ENCODE measurements at regions not wholly inside any gene's neighbourhood (a gene's known extent, or its start where the extent isn't known, plus 50 kb on each side); places are given as distances from the start of the nearest gene placed in this dataset.

GRCh38 chr4:150008546-150008945 is 69.7 kb upstream of the DCLK2 start:
- no peak for TF ChIP-seq CTCF (IDR thresholded peaks at IDR 0.05; ENCODE audit: insufficient read depth in 1 of 2, low read depth in 1 of 2, low read length in 1 of 2, severe bottlenecking in 1 of 2, unreplicated experiment in 1 of 2)
- Histone ChIP-seq H3K36me3 (ENCODE audit: control insufficient read depth, insufficient read depth, low read length) (no peaks in the 10 kb centered on the region), H3K9me3 (no peaks in the 10 kb centered on the region), H3K4me1 (no peaks in the 10 kb centered on the region), H3K4me3 (ENCODE audit: low read depth, low read length) (no peak overlapping the region), H3K27me3 (replicated peaks; ENCODE audit: control insufficient read depth, insufficient read depth, low read length) (no peaks in the 10 kb centered on the region; the same call in none of the 2 replicates)
- intact Hi-C loops (cut with micrococcal nuclease; ENCODE audit: unreplicated experiment): no loop called here
- DNase-seq: no peak
- Mint-ChIP-seq H3K4me1 (ENCODE audit: low read depth, unreplicated experiment) (no peaks in the 10 kb centered on the region), H3K27ac (ENCODE audit: unreplicated experiment) (no peak overlapping the region), H3K4me3 (ENCODE audit: unreplicated experiment) (no peak overlapping the region), H3K27me3 (ENCODE audit: insufficient read depth, unreplicated experiment) (no peaks in the 10 kb centered on the region), H3K9me3 (ENCODE audit: unreplicated experiment) (no peaks in the 10 kb centered on the region), H3K36me3 (ENCODE audit: insufficient read depth, unreplicated experiment) (no peaks in the 10 kb centered on the region)
- ChIA-PET POLR2A (no interaction called here), CTCF (no interaction called here)
- BruUV-seq (replicated peaks): no TSS peak

- Mint-ChIP-seq H3K36me3 (ENCODE audit: insufficient read depth, unreplicated experiment) (no peaks in the 10 kb centered on the region), H3K27ac (ENCODE audit: unreplicated experiment) (no peak overlapping the region), H3K27me3 (ENCODE audit: insufficient read depth, unreplicated experiment) (no peaks in the 10 kb centered on the region), H3K4me1 (ENCODE audit: low read depth, unreplicated experiment) (no peaks in the 10 kb centered on the region), H3K9me3 (ENCODE audit: unreplicated experiment) (no peaks in the 10 kb centered on the region), H3K4me3 (ENCODE audit: unreplicated experiment) (no peak overlapping the region)
- no TSS peak for BruUV-seq (replicated peaks)
- CTCF ChIA-PET: interaction anchor here (2.3 kb wide), 1 partner anchor 200 kb away, joined by 14 read pairs; no protein-coding TSS in a partner anchor
- POLR2A ChIA-PET: no interaction called here
- intact Hi-C loops (cut with micrococcal nuclease; ENCODE audit: unreplicated experiment): no loop called here
- no peaks in the 10 kb centered on the region for H3K36me3 ChIP-seq (ENCODE audit: control insufficient read depth, insufficient read depth, low read length)
- no peaks in the 10 kb centered on the region for H3K9me3 ChIP-seq
- no peak for DNase-seq
- no peaks in the 10 kb centered on the region for H3K4me1 ChIP-seq
- H3K4me3 ChIP-seq (ENCODE audit: low read depth, low read length): no peak overlapping the region
- TF ChIP-seq CTCF (IDR thresholded peaks at IDR 0.05; ENCODE audit: insufficient read depth in 1 of 2, low read depth in 1 of 2, low read length in 1 of 2, severe bottlenecking in 1 of 2, unreplicated experiment in 1 of 2): no peak
- no peaks in the 10 kb centered on the region; the same call in none of the 2 replicates for H3K27me3 ChIP-seq (replicated peaks; ENCODE audit: control insufficient read depth, insufficient read depth, low read length)
Observed at GRCh38 chr4:150009533-150009932, 68.7 kb upstream of the DCLK2 start.

GRCh38 chr4:150010525-150011126 is 67.6 kb upstream of the DCLK2 start:
- H3K9me3 Mint-ChIP-seq (ENCODE audit: unreplicated experiment): no peaks in the 10 kb centered on the region
- no peaks in the 10 kb centered on the region for H3K4me1 Mint-ChIP-seq (ENCODE audit: low read depth, unreplicated experiment)
- DNase-seq: peak; percentile 42 to 47
- no TSS peak for BruUV-seq (replicated peaks)
- no peaks in the 10 kb centered on the region for H3K9me3 ChIP-seq
- no peaks in the 10 kb centered on the region for H3K4me1 ChIP-seq
- ChIA-PET CTCF (interaction anchor here (0.9 to 2.3 kb wide), 2 partner anchors 199 to 232 kb away, joined by 3 to 14 read pairs; no protein-coding TSS in a partner anchor), POLR2A (no interaction called here)
- intact Hi-C loops (cut with micrococcal nuclease; ENCODE audit: unreplicated experiment): loop anchor here (1.0 to 2.0 kb wide), 3 partner anchors 68 to 233 kb away; partner anchors contain the start of gene DCLK2
- H3K27me3 ChIP-seq (replicated peaks; ENCODE audit: control insufficient read depth, insufficient read depth, low read length): no peaks in the 10 kb centered on the region; the same call in none of the 2 replicates
- no peaks in the 10 kb centered on the region for H3K27me3 Mint-ChIP-seq (ENCODE audit: insufficient read depth, unreplicated experiment)
- no peak overlapping the region for H3K27ac Mint-ChIP-seq (ENCODE audit: unreplicated experiment)
- H3K36me3 Mint-ChIP-seq (ENCODE audit: insufficient read depth, unreplicated experiment): no peaks in the 10 kb centered on the region
- H3K36me3 ChIP-seq (ENCODE audit: control insufficient read depth, insufficient read depth, low read length): no peaks in the 10 kb centered on the region
- no peak overlapping the region for H3K4me3 Mint-ChIP-seq (ENCODE audit: unreplicated experiment)
- peak; percentile 21 to 53 for TF ChIP-seq CTCF (IDR thresholded peaks at IDR 0.05; ENCODE audit: insufficient read depth in 1 of 2, low read depth in 1 of 2, low read length in 1 of 2, severe bottlenecking in 1 of 2, unreplicated experiment in 1 of 2)
- H3K4me3 ChIP-seq (ENCODE audit: low read depth, low read length): no peak overlapping the region

Measured in Caco-2 (cell line).